Gastroesophageal sphincter (tissue), 3 donors: ENCODE measurements at regions not wholly inside any gene's neighbourhood (a gene's known extent, or its start where the extent isn't known, plus 50 kb on each side); places are given as distances from the start of the nearest gene placed in this dataset.

ENCODE experiments used
- CTCF ChIP-seq, 4 experiments: fragments of 200-600 bp in 2 of 4; fragments of 450-650 bp in 2 of 4; sonication (generic) in 1 of 4; IDR thresholded peaks; one replicate each; pipeline ENCODE4 v1.5.1; 2017 to 2019; ENCODE audit warnings: antibody characterized with exemption in 4 of 4, mild to moderate bottlenecking in 2 of 4, moderate library complexity in 2 of 4
- EP300 ChIP-seq: sonication (generic); formaldehyde crosslinking; IDR thresholded peaks from one replicate; pipeline ENCODE4 v1.6.1; 2017; ENCODE audit warnings: antibody characterized with exemption, mild to moderate bottlenecking
- POLR2A ChIP-seq, 2 donors: fragments of 450-650 bp; IDR thresholded peaks; one replicate each; pipeline ENCODE4 v1.6.1; 2017; ENCODE audit warnings: antibody characterized with exemption in 2 of 2, mild to moderate bottlenecking in 2 of 2, moderate library complexity in 1 of 2
- POLR2AphosphoS5 ChIP-seq: sonication (generic); formaldehyde crosslinking; IDR thresholded peaks from one replicate; pipeline ENCODE4 v1.6.1; 2017; ENCODE audit warnings: antibody characterized with exemption

GRCh38 chr3:21271606-21272016 lies 479.4 kb downstream of the ZNF385D start:
- TF ChIP-seq CTCF (IDR thresholded peaks at IDR 0.05) (no peak), EP300 (no peak), POLR2AphosphoS5 (no peak), POLR2A (IDR thresholded peaks at IDR 0.05) (no peak)
